NCI-H146 treated with DMSO at 0.1 percent for 48 hours (cell line): ENCODE measurements at regions not wholly inside any gene's neighbourhood (a gene's known extent, or its start where the extent isn't known, plus 50 kb on each side); places are given as distances from the start of the nearest gene placed in this dataset.

Experiments
- DNase-seq: peaks from one replicate; lab custom pipeline; 2025; ENCODE audit not compliant: unreplicated experiment; lab: John Stamatoyannopoulos, UW

DNA sequence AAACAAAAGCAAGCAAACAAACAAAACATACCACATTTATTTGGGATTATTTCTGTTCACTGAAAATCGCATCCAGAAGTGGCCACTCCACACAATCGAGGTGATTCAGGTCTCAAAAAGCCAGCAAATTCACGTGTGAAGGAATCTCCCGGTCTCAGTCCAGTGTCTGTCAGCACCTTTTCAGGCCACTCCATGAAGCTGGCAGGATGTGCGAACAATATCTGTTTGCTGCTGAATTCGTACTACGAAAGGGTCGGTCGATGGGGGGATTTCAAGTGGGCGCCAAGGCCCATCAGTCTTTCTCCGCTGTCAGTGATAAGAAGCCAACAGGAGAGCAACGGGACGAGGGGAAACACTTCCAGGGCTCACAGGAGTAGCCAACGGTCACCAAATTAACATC is 505.1 kb downstream of the IRX1 start:
- DNase-seq: no peak

DNA sequence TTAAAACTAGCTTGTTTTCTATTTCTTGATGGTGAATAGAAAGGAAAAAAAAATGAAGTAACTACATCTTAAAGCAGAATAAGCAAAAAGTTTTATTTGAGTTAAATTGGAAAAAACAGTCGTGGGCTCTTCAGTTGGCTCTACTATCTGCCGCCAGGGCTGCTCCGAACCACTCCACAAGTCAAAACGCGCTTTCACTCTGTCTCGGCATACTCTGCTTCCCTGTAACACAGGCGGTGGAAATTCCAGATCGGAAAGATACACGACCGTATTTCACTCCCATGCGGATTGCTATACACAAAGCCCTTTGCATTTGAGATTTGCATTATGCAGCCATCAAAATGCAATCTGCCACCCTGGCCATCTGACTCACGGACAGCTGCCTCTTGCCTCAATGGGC is 505.6 kb downstream of the IRX1 start:
- no peak for DNase-seq

DNA sequence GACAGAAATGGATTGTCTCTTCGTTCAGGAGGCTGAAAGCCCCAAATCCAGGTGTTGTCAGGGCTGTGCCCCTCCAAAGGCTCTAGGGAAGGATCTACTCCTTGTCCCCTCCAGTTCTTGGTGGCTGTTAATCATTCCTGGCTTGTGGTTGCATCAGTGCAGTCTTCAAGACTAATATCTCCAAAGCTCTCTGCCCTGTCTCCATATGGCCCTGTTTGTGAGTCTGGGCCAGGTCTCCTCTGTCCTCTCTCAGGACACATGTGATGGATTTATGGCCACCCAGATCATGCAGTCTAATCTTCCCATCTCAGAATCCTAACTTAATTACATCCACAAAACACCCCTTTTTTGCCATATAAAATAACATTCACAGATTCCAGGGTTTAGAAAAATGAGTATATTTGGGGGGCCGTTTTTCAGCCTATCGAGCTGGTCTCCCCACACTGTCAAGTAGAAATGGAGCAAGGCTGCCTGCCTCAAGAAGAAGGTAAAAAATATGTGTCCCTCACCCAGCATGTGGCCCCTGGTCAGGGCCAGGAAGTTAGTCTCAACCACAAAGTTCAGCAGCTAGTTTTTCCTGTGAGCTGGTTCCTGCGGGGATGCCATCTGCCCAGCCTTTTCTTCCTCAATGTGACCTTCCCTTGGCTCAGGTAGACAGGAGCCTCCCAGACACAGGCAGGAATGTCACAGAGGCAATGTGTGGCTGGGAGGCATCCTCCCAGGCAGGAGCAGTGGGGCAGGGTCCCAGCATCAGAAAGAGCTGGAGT is 509.4 kb downstream of the IRX1 start:
- DNase-seq: no peak

DNA sequence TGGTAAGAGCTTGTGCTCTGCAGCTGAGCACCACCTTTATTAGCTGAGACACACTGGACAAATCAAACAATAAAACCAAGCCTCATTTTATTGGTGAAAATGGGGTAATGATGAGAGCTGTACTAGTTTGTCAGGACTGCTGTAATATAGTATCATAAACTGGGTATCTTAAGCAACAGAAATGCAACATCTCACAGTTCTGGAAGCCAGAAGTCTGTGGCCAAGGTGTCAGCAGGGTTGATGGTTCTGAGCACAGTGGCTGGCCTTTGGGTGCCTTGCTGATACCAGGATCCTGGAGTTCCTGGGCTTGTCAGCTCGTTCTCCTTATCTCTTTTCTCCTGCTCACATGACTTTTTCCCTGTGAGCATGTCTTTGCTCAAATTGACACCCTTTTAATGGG is 513.1 kb downstream of the IRX1 start:
- DNase-seq: no peak

DNA sequence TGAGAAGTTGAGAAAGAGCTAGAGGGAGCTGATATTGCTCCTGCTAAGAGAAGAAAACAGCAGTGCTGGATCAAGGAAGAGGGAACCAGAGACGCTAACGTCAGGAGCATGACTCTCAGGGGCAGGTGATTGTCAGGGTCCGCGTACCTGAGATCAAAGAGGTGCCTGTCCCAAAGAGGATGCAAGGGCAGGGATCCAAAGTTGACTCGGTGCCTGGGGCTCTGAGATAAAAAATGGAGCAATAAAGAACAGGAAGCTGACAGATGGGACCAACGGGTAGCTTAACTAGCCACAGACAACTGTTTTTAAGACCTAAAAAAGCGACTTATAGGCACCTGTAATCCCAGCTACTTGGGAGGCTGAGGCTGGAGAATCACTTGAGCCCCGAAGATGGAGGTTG is 517.8 kb downstream of the IRX1 start:
- DNase-seq: no peak

DNA sequence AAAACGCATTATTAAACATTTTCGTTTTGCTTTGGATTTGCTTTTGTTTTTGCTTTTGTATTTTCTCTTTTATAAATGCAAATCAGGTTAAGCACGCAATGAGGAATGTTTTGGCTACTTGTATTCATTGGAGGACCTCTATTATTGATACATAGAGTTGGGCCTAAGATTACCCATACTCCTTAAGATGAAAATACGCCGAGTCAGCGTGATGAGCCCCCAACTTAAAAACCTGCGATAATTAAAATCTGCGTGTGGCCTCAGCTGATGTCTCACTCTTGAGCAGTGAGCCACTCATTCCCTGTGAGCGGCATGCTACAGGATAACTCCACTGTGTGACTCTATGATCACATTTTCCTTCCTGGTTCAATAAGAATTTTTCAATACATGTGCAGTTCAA is 518.3 kb downstream of the IRX1 start:
- no peak for DNase-seq

DNA sequence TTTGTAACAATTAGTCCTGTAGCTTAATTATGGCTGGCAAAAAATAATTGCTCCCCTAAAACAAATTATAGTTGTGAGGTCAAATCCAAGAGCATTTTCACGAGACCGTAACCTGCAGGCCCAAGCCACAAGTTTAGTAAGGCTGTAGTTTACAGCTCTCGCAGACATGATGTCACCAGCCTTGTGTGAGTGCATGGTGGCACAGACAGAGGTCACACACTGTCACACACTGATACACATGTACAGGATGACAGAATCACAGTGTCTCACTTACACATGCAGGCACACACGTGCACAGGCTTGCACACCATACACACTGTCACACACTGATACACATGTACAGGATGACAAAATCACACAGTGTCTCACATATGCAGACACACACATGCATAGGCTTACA is 518.8 kb downstream of the IRX1 start:
- DNase-seq: no peak

DNA sequence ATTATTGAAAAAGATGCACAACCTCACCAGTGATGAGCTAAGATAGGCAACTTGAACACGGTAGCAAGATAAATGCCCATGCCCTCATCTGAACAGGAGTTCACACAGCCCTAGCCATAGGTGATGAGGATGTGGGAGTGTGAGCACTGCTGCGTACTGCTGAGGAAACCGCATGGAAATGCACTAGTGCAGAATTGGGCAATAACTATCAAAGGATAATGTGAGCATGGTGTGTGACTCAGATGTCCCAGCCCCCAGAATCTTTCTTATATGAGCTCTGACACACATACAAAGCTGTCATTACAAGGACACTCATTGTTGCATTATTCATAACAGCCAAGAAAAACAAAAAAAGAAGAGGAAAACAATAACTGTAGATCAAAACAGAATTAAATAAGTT is 521.2 kb downstream of the IRX1 start:
- no peak for DNase-seq

DNA sequence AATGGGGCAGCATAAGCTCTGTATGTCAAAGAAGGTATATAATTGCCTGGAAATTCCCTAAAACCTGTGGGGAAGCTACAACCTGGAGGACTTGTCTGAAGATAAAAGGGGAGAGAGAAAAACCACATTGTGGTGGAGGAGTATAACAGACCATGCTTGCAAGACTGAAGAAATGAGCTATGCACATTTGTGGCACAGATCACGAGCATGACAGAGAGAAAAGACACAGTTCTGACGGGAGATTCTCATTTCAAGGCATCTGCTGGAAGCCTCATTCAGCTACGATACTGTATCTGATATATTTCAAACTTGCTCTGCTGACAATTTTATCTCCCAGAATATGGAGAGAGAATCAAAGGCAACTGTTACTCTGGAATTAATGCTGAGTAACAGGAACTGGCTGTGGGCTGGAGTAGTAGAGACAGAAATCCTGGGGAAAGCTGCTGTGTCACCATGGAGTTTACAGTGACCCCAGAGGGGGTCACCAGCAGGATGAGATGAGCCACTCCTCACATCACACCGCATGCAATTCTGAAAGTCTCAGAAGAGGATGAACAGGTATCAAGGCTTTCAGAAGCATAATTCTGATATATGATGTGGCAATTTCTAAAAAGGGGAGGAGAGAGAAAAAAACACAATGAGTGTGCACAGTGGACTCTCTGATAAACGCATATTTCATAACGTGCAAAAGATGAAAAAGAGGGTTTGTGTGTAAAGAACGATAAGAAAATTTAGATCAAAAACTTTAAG is 528.8 kb downstream of the IRX1 start:
- no peak for DNase-seq

DNA sequence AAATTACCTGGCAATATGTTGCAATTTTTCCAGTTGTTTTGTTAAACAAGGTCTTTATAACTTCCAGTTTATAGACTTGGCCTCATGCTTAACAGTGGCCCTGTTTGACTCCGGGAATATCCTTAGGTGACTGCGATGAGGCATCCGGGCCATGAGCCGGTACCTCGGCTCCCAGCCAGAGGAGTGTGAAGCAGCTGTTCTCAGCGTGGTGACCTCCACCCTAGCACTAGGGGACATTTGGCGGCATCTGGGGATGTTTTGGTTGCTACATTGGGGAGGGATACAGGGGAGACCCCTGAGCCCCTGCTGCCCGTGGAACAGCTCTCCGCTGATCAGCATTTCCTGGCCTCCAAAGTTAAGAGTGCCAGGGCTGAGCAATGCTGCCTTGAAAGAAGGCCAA is 533.4 kb downstream of the IRX1 start:
- DNase-seq: no peak

DNA sequence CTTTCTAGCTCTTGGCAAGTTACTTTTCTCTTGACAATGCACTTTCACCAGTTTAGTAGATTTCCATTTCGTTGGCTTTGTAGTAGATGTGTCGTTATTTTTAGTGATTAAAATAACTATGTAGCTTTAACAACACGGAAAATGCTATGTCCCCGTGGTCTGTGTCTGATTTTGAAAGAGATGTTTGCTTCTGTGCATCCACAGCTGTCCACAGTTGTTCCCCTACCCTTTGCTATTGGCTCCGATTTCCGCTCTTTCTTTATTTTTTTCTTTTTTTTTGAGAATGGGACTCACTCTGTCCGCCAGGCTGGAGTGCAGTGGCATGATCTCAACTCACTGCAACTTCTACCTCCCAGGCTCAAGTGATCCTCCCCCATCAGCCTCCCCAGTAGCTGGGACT is 533.9 kb downstream of the IRX1 start:
- no peak for DNase-seq

DNA sequence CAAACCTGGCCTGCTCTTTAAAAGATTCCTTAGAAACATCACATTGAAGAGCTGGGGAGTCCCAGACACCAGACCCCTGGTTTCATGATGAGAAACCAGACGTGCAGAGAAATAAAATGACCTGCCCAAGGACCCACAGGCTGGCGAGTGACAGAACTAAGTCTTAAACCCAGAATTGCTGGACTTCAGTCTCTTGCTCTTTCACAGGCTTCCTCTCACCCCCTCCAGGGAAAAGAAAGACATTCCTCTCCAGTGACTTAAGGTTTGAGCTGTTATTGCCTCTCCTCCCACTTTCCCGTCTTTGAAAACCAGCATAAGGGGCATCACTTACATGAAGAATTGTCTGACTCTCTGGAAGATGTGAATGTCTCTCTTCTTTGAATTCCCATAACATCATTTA is 535.2 kb downstream of the IRX1 start:
- no peak for DNase-seq

DNA sequence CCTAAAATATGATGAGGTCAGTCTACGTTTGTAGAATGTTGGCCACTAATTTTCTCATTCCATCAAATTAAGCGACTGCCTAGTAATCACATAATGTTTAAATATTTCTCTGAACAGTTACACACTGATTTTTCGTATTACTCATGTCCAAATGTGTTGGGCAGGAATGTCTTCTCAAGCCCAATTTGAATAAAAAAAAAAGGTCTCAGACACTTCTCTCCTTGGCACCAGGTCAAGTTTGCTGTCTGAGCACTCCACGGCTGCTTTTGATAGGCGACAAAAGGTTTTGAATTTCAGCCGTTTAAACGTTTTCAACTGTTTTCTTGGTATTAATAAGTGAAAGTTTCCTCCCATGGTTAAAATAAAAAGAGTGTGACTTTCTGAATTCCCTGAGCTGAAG is 542.1 kb downstream of the IRX1 start:
- DNase-seq: no peak

DNA sequence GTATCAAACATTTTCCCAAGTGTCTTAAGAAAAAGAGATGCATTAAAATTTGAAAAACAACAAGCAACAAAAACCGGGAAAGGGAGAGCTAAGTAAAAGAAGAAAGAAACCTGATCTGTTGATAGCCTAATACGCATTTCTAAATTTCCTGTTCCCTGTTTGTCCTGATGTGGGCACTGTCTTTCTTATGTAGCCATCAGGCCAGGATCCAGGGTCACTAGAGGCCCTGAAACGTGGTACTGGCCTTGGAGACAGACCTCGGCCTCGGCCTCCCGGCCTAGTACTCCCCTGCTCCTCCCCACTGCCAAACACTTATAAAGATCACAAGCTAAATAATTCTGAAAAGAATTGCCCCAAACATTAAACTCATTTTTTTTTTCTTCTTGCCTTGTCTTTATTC is 547.2 kb downstream of the IRX1 start:
- DNase-seq: no peak

DNA sequence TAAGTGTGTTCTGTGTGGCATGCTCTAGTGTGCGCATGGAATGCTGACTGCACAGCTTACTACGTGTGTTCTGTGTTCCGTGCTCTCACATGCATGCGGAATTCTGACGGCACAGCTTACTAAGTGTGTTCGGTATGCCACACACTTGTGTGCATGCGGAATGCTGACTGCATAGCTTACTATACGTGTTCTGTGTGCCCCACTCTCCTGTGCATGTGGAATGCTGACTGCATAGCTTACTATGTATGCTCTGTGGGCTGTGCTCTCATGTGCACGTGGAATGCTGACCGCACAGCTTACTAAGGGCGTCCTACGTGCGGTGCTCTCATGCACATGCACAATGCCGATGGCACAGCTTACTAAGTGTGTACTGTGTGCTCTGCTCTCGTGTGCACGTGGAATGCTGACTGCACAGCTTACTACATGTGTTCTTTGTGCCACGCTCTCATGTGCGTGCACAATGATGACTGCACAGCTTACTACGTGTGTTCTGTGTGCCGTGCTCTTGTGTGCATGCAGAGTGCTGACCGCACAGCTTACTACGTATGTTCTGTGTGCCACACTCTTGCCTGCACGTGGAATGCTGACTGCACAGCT is 548.9 kb downstream of the IRX1 start:
- no peak for DNase-seq

DNA sequence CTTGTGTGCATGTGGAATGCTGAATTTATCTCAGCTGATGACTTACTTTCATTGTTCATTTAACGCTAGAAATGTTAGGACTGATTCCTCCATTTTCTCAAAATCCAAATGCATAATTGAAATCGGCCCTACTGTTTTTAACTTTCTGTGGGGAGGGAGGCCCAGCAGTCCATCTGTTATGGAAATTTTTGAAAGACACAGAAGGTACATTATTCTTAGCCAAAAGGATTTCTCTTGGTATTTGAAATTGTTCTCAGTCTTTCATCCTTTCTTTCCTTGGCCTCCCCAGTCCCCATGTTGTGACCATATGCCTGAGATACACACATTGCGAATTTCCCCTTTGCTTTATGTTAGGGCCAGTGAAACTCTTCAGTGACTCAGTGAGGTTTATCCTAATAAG is 549.9 kb downstream of the IRX1 start:
- DNase-seq: no peak

DNA sequence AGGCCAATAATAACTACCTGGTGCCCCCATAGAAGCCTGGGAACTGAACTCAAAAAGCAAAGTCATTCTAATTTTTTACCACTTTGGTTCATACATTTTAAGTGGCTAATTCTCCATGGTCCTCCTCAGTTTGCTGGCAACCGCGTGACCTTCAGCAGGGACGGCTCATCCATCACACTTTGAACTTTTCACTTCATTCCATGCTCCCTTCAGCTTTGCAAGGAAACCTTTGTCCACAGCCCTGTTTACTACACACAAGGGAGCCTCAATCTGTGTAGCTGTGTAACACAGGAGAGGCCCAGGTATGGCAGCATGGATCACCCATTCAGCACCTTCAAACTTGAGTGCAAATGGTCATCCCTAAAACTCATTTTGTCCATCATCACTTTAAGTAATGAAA is 552.4 kb downstream of the IRX1 start:
- DNase-seq: no peak

DNA sequence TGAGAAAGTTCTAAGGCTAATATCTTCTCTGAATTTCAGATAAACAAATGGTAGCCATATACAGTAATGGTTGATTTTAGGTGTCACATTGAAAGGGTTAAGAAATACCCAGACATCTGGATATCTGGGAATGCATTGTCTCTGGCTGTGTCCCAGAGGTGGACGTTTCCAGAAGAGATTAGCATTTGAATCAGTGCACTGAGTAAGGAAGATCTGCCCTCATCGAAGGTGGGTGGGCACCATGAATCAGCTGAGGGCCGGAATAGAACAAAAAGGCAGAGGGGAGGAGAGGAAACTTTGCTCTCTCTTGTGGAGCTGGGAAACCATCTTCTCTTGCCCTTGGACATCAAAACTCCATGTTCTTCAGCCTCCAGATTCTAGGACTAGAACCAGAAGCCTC is 554.4 kb downstream of the IRX1 start:
- DNase-seq: no peak

DNA sequence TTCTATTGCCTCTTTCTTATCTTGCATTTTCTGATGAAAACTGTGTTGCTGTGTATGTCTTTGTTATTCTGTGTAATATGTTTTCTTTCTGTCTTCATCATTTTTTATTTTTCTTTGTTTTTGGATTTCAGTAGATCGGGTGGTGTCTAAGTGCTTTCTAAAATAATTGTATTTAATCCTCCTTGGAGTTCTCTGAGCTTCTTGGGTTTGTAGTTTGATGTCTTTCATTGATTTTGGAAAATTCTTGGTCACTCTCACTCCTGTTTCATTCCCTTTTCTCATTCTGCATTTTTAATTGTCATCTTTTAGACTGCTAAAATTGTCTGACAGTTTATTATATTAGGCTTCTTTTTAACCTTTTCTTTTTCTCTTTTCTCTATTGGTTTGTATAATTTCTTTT is 560.5 kb downstream of the IRX1 start:
- no peak for DNase-seq

DNA sequence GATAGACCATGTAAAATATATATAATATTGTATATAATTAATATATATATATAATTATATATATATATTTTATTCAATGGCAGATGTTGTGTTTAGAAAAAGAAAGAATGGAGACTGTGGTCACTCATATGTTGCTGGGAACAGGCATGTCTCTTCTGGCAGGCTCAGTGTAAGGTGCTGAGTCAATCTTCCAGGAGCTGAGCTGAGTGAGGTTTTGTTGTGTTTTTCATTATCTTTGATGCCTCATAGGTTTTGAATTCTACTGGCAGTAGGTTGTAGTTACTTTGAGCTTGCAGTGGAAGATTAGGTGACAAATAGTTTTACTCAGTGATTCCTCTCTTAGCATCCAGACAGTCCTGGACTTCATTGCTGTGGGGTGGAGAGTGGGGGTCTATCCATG is 561.3 kb downstream of the IRX1 start:
- DNase-seq: no peak

DNA sequence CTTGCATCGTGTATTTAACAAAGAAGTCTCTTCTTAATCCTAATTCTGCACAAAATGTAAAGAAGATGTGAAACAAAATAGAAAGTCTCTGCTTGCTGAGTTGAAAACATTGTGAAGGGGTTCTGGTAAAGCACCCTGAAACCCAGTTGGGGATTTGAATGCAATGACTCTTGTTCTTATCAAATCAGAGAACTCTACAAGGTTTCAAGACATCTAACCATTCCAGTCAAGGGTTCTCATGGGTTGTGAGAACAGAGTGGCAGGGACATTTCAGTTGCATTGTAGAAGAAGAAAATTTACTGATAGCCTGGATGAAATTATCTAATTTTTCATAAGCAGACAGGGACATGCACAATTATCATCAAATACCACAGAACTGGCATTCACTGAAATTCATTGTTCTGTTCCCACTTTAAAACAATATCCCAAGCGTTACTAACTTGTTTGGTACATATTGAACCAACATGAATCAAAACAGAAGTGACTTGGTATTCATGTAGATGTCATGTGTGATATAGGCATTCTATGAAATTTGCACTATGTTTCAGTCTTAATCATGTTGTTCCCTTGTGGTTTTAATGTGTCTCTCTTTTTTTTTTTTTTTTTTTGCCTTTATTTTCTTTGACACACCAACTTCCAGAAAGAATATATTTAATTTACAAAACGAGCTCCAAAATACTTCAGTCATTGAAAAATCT is 563.3 kb downstream of the IRX1 start:
- DNase-seq: no peak

DNA sequence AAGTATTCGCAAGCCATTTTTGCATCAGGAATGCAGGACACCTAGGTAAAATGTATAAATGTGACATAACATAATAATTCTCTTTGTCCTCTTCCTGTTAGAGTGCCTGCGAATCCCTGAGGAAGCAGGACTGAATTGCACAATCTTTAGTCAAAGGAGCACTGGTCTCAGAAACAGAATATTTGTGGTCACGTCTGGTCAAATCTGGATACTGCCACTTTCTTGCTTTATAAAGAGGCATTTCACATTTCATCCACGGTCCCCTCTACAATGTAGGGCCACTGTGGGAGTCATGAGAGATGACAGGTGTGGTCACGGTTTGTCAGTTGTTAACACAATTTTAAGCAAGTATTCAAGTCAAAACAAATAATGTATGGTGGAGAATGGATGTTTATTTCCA is 564.0 kb downstream of the IRX1 start:
- no peak for DNase-seq
